Vagina (tissue), 2 donors: ENCODE measurements at regions not wholly inside any gene's neighbourhood (a gene's known extent, or its start where the extent isn't known, plus 50 kb on each side); places are given as distances from the start of the nearest gene placed in this dataset.
"Not testable (repeated sequence)": the region's sequence is repeated elsewhere in the genome, so short reads cannot be mapped to it uniquely, and the experiment has no call there.

Experiments
- CTCF ChIP-seq, 3 experiments: fragments of 450-650 bp in 2 of 3; fragments of 200-600 bp in 1 of 3; sonication (generic) in 1 of 3; IDR thresholded peaks; one replicate each; pipeline ENCODE4 v1.5.1; 2017 to 2019; ENCODE audit warnings: antibody characterized with exemption in 3 of 3, mild to moderate bottlenecking in 2 of 3, moderate library complexity in 2 of 3
- POLR2A ChIP-seq, 2 donors: fragments of 450-650 bp; IDR thresholded peaks; one replicate each; pipeline ENCODE4 v1.6.1; 2017; ENCODE audit warnings: antibody characterized with exemption in 2 of 2, mild to moderate bottlenecking in 2 of 2, moderate library complexity in 2 of 2

DNA sequence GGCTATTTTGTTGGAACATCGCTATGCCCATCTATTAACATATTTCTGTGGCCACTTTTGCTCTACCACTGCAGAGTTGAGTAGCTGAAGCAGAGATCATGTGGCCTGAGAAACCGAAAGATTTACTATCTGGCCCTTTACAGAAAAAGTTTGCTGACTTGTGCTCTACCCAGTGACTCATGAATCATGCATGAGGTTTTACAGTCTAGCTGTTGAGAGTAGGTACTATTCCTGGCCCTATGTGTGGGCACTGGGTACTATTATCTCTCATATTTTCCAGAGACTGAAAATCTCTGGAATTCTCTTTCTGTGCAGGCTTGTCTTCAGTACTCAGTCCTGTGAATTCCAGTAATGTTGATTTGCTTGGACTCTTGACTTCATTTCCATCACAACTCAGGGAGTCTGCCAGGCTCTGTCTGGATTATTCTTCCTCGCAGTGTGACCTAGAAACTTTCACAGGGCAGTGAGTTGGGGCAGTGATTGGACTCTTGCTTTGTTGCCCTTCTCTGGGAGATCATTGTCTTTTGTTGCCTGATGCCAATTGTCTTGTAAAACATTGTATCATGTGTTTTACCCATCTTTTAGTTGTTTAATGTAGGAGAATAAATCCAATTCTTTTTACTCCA is 121.3 kb upstream of the PRSS12 start:
- not testable (repeated sequence) for TF ChIP-seq CTCF, POLR2A (IDR thresholded peaks at IDR 0.05)
